H9 (cell line): ENCODE measurements at regions not wholly inside any gene's neighbourhood (a gene's known extent, or its start where the extent isn't known, plus 50 kb on each side); places are given as distances from the start of the nearest gene placed in this dataset.

Experiments
- DNase-seq: peaks from one replicate; pipeline ENCODE4 v3.0.0-alpha.2; 2017
- H2AFZ ChIP-seq: one replicate; pipeline ENCODE4 v1.6.1; 2013; ENCODE audit warnings: mild to moderate bottlenecking, low read length, control low read depth, moderate library complexity
- H2AK5ac ChIP-seq: 2 replicates; pipeline ENCODE4 v1.6.1; 2013; ENCODE audit warnings: low read length, control low read depth, mixed read lengths; ENCODE audit not compliant: insufficient read length
- H2BK120ac ChIP-seq: one replicate; pipeline ENCODE4 v1.6.1; 2013; ENCODE audit warnings: low read depth, mild to moderate bottlenecking, low read length, control low read depth, inconsistent platforms; ENCODE audit not compliant: poor library complexity, severe bottlenecking
- H2BK12ac ChIP-seq: 2 replicates; pipeline ENCODE4 v1.6.1; 2013; ENCODE audit warnings: low read length, control low read depth, mixed read lengths, low read depth; ENCODE audit not compliant: insufficient read length
- H2BK15ac ChIP-seq: 2 replicates; pipeline ENCODE4 v1.6.1; 2013; ENCODE audit warnings: low read depth, low read length, control low read depth
- H2BK20ac ChIP-seq: one replicate; pipeline ENCODE4 v1.6.1; 2013; ENCODE audit warnings: low read depth, mild to moderate bottlenecking, low read length, control low read depth, inconsistent platforms; ENCODE audit not compliant: poor library complexity, severe bottlenecking
- H2BK5ac ChIP-seq: 2 replicates; pipeline ENCODE4 v1.6.1; 2013; ENCODE audit warnings: low read length, control low read depth, mixed read lengths; ENCODE audit not compliant: insufficient read length
- H3K14ac ChIP-seq: 2 replicates; pipeline ENCODE4 v1.6.1; 2013; ENCODE audit warnings: low read length, control low read depth; ENCODE audit not compliant: insufficient read depth
- H3K18ac ChIP-seq: 2 replicates; pipeline ENCODE4 v1.6.1; 2013; ENCODE audit warnings: low read depth, mild to moderate bottlenecking, mixed read lengths, low read length, control low read depth; ENCODE audit not compliant: insufficient read length
- H3K23ac ChIP-seq: 2 replicates; pipeline ENCODE4 v1.6.1; 2013; ENCODE audit warnings: low read length, control low read depth, mixed read lengths, low read depth; ENCODE audit not compliant: insufficient read length
- H3K23me2 ChIP-seq: 2 replicates; pipeline ENCODE4 v1.6.1; 2013; ENCODE audit warnings: low read depth, mild to moderate bottlenecking, mixed read lengths, low read length, control low read depth; ENCODE audit not compliant: insufficient read length, poor library complexity, severe bottlenecking
- H3K27ac ChIP-seq: 2 replicates; pipeline ENCODE4 v1.5.1; 2013; ENCODE audit warnings: low read length, control low read depth, mixed read lengths, low read depth; ENCODE audit not compliant: insufficient read length
- H3K27me3 ChIP-seq: 2 replicates; pipeline ENCODE4 v1.6.1; 2013; ENCODE audit warnings: low read length, control low read depth, inconsistent platforms; ENCODE audit not compliant: insufficient read depth
- H3K4ac ChIP-seq: 2 replicates; pipeline ENCODE4 v1.6.1; 2013; ENCODE audit warnings: low read depth, mild to moderate bottlenecking, control low read depth, inconsistent platforms, low read length, moderate library complexity
- H3K4me1 ChIP-seq: 2 replicates; pipeline ENCODE4 v1.6.1; 2013; ENCODE audit warnings: low read length, control low read depth, inconsistent platforms; ENCODE audit not compliant: insufficient read depth
- H3K4me2 ChIP-seq: 2 replicates; pipeline ENCODE4 v1.6.1; 2013; ENCODE audit warnings: low read length, control low read depth, mixed read lengths; ENCODE audit not compliant: insufficient read length, insufficient read depth
- H3K56ac ChIP-seq: 2 replicates; pipeline ENCODE4 v1.6.1; 2013; ENCODE audit warnings: low read depth, mild to moderate bottlenecking, mixed read lengths, low read length, control low read depth; ENCODE audit not compliant: insufficient read length
- H3K79me1 ChIP-seq: 2 replicates; pipeline ENCODE4 v1.6.1; 2013; ENCODE audit warnings: low read depth, mild to moderate bottlenecking, moderate library complexity, low read length, control low read depth, inconsistent platforms; ENCODE audit not compliant: insufficient read depth, poor library complexity, severe bottlenecking
- H3K79me2 ChIP-seq: 2 replicates; pipeline ENCODE4 v1.6.1; 2013; ENCODE audit warnings: low read length, control low read depth, inconsistent platforms; ENCODE audit not compliant: insufficient read depth
- H3K9ac ChIP-seq: 2 replicates; pipeline ENCODE4 v1.6.1; 2013; ENCODE audit warnings: low read length, control low read depth, mixed read lengths; ENCODE audit not compliant: insufficient read length; ENCODE audit errors: extremely low read depth
- H3K9me3 ChIP-seq: one replicate; pipeline ENCODE4 v1.6.1; 2013; ENCODE audit warnings: low read depth, low read length, inconsistent platforms; ENCODE audit not compliant: control insufficient read depth
- H3T11ph ChIP-seq: one replicate; pipeline ENCODE4 v1.6.1; 2013; ENCODE audit warnings: mild to moderate bottlenecking, low read length, control low read depth, inconsistent platforms
- H4K20me1 ChIP-seq: one replicate; pipeline ENCODE4 v1.6.1; 2013; ENCODE audit not compliant: control insufficient read depth, insufficient read length, insufficient read depth
- H4K5ac ChIP-seq: 2 replicates; pipeline ENCODE4 v1.6.1; 2013; ENCODE audit warnings: low read depth, mild to moderate bottlenecking, mixed read lengths, low read length, control low read depth; ENCODE audit not compliant: insufficient read length
- H4K8ac ChIP-seq: replicated peaks from 2 replicates; pipeline ENCODE4 v1.6.1; 2013; ENCODE audit warnings: low read length, control low read depth, mixed read lengths, low read depth; ENCODE audit not compliant: insufficient read length
- H4K91ac ChIP-seq: 2 replicates; pipeline ENCODE4 v1.6.1; 2013; ENCODE audit warnings: low read depth, mild to moderate bottlenecking, moderate library complexity, mixed read lengths, low read length, control low read depth; ENCODE audit not compliant: insufficient read length
- H3K27ac Mint-ChIP-seq, 3 experiments: 2 replicates in 2 of 3; 3 replicates in 1 of 3; pipeline ENCODE4 v1.8.0; 2020 to 2021; ENCODE audit warnings: mixed read lengths in 3 of 3, mild to moderate bottlenecking in 1 of 3, moderate library complexity in 1 of 3
- H3K27me3 Mint-ChIP-seq: 2 replicates; pipeline ENCODE4 v1.8.0; 2021; ENCODE audit warnings: low read depth, mild to moderate bottlenecking, moderate library complexity, mixed read lengths
- H3K36me3 Mint-ChIP-seq, 3 experiments: 2 replicates in 2 of 3; 3 replicates in 1 of 3; pipeline ENCODE4 v1.8.0; 2020 to 2021; ENCODE audit warnings: low read depth in 3 of 3, mixed read lengths in 3 of 3; ENCODE audit not compliant: insufficient read depth in 1 of 3
- H3K4me1 Mint-ChIP-seq, 2 experiments: 2 replicates each; pipeline ENCODE4 v1.8.0; 2020; ENCODE audit warnings: mixed read lengths in 2 of 2
- H3K4me3 Mint-ChIP-seq, 2 experiments: 2 replicates in 1 of 2; 3 replicates in 1 of 2; pipeline ENCODE4 v1.8.0; 2020 to 2021; ENCODE audit warnings: mild to moderate bottlenecking in 2 of 2, mixed read lengths in 2 of 2, moderate library complexity in 1 of 2
- H3K9me3 Mint-ChIP-seq, 2 experiments: 2 replicates in 1 of 2; 3 replicates in 1 of 2; pipeline ENCODE4 v1.8.0; 2020; ENCODE audit warnings: mild to moderate bottlenecking in 2 of 2, mixed read lengths in 2 of 2, moderate library complexity in 1 of 2
- CTCF ChIP-seq: fragments of 200-600 bp; sonication (generic); conservative IDR thresholded peaks from 3 replicates; pipeline ENCODE4 v1.8.0; 2021; ENCODE audit warnings: antibody characterized with exemption, mild to moderate bottlenecking
- WGBS: extraction: QIAGEN DNeasy Blood & Tissue Kit; methylation state at CpG from one replicate; pipeline ENCODE4 v1.1.7; 2013; ENCODE audit warnings: missing lambda C conversion rate, low lambda C conversion rate, mixed read lengths; ENCODE audit not compliant: insufficient read length; ENCODE audit errors: extremely low coverage; 5-methylcytosine and 5-hydroxymethylcytosine counted together

GRCh38 chr5:155332618-155333017, 319.1 kb downstream of the KIF4B start:
- Histone ChIP-seq H3T11ph (no peak overlapping the region), H3K79me2 (no peaks in the 10 kb centered on the region), H3K23me2 (no peaks in the 10 kb centered on the region), H2BK12ac (no peak overlapping the region), H3K56ac (no peak overlapping the region), H2BK15ac (no peak overlapping the region), H4K91ac (no peak overlapping the region), H4K5ac (no peak overlapping the region), H3K4ac (no peak overlapping the region), H3K9ac (no peak overlapping the region), H3K14ac (no peak overlapping the region), H3K9me3 (no peaks in the 10 kb centered on the region), H2AFZ (no peak overlapping the region), H3K79me1 (no peaks in the 10 kb centered on the region), H4K8ac (no peak overlapping the region), H3K4me2 (no peak overlapping the region), H2AK5ac (no peak overlapping the region), H3K18ac (no peak overlapping the region), H2BK120ac (no peak overlapping the region), H4K20me1 (no peaks in the 10 kb centered on the region), H3K27me3 (no peaks in the 10 kb centered on the region), H3K23ac (no peak overlapping the region), H2BK5ac (no peak overlapping the region), H3K27ac (no peak overlapping the region), H2BK20ac (no peak overlapping the region), H3K4me1 (no peaks in the 10 kb centered on the region)
- H3K27ac Mint-ChIP-seq = no peak overlapping the region
- no peak for DNase-seq
- no CpG with 5 or more reads among the region's 5 CpGs for WGBS
- no peak for TF ChIP-seq CTCF
- H3K4me1 Mint-ChIP-seq = no peaks in the 10 kb centered on the region
- H3K36me3 Mint-ChIP-seq = peaks cover 0 to 4% (median 0%) of the 10 kb centered on the region in 3 experiments; a peak in 2 of 7 replicates
- H3K9me3 Mint-ChIP-seq = peaks cover 4 to 6% of the 10 kb centered on the region in 2 experiments; a peak in 4 of 5 replicates
- no peak overlapping the region for H3K4me3 Mint-ChIP-seq
- H3K27me3 Mint-ChIP-seq = no peaks in the 10 kb centered on the region
